A549 (cell line): ENCODE measurements at regions not wholly inside any gene's neighbourhood (a gene's known extent, or its start where the extent isn't known, plus 50 kb on each side); places are given as distances from the start of the nearest gene placed in this dataset.

Experiments
- ATAC-seq, 2 experiments: fragments of 200-7000 bp in 1 of 2; fragments of >200 bp in 1 of 2; cut with Nextera tagmentation in 1 of 2; cut with Tn5 transposase in 1 of 2; 3 replicates each; pipeline versions ENCODE4 v1.8.0 to v1.9.1; 2018 to 2020; ENCODE audit warnings: mild to moderate bottlenecking in 1 of 2, moderate library complexity in 1 of 2
- CTCF ChIA-PET: fragments of 300-600 bp; sonication (Branson Sonifier 250); formaldehyde crosslinking; extraction: SDS; loops from one replicate; lab custom pipeline; 2021; ENCODE audit warnings: antibody characterized with exemption, inconsistent platforms; lab: Yijun Ruan, JAX
- POLR2A ChIA-PET: fragments of 350-600 bp; formaldehyde crosslinking; extraction: SDS; loops from one replicate; lab custom pipeline; 2021; ENCODE audit warnings: antibody characterized with exemption, inconsistent platforms; lab: Yijun Ruan, JAX
- DNase-seq, 2 experiments: peaks; one replicate each; pipeline versions ENCODE4 v3.0.0 to v3.0.0-alpha.2; 2011 to 2016; ENCODE audit warnings: low read depth in 1 of 2, low spot score in 1 of 2
- FAIRE-seq: peaks from 2 replicates; lab custom pipeline; 2011; peaks lifted over from hg19 to GRCh38; lab: Jason Lieb, UNC
- H3K27ac ChIP-seq, 2 experiments: fragments of >200 bp; sonication (Bioruptor Twin); formaldehyde crosslinking; 3 replicates each; pipeline ENCODE4 v1.5.1; 2016 to 2017
- H3K4me1 ChIP-seq: fragments of >200 bp; sonication (Bioruptor Twin); formaldehyde crosslinking; 3 replicates; pipeline ENCODE4 v1.6.1; 2016
- H3K4me2 ChIP-seq: fragments of >200 bp; sonication (Bioruptor Twin); formaldehyde crosslinking; 3 replicates; pipeline ENCODE4 v1.6.1; 2016
- H3K4me3 ChIP-seq: fragments of >200 bp; sonication (Bioruptor Twin); formaldehyde crosslinking; 3 replicates; pipeline ENCODE4 v1.5.1; 2016
- H3K9me3 ChIP-seq: fragments of >200 bp; sonication (Bioruptor Twin); formaldehyde crosslinking; 3 replicates; pipeline ENCODE4 v1.6.1; 2016
- ATOH8 ChIP-seq: fragments of 250-450 bp; sonication (Bioruptor Pico); IDR thresholded peaks from 2 replicates; pipeline ENCODE4 v1.5.0; 2020; ENCODE audit warnings: low read depth, mild to moderate bottlenecking, moderate library complexity
- CBX2 ChIP-seq: fragments of 200-600 bp; sonication (generic); IDR thresholded peaks from 2 replicates; pipeline ENCODE4 v1.6.1; 2016; ENCODE audit warnings: low read depth, mild to moderate bottlenecking, borderline replicate concordance
- CBX8 ChIP-seq: fragments of 200-600 bp; sonication (generic); IDR thresholded peaks from 2 replicates; pipeline ENCODE4 v1.6.1; 2016
- CEBPB ChIP-seq, 2 experiments: fragments of >200 bp in 1 of 2; sonication (Bioruptor Twin) in 1 of 2; formaldehyde crosslinking in 1 of 2; IDR thresholded peaks; 2 replicates each; pipeline ENCODE4 v1.6.1; 2012 to 2016
- EP300 ChIP-seq, 2 experiments: fragments of >200 bp; sonication (Bioruptor Twin); formaldehyde crosslinking; IDR thresholded peaks; 2 replicates in 1 of 2; 3 replicates in 1 of 2; pipeline ENCODE4 v1.6.1; 2016 to 2017
- FOXS1 ChIP-seq: fragments of 250-450 bp; sonication (Bioruptor Pico); IDR thresholded peaks from 2 replicates; pipeline ENCODE4 v1.5.0; 2020; ENCODE audit warnings: mild to moderate bottlenecking, moderate library complexity
- KDM5A ChIP-seq: fragments of 200-600 bp; sonication (generic); IDR thresholded peaks from 2 replicates; pipeline ENCODE4 v1.6.1; 2016; ENCODE audit warnings: antibody characterized with exemption, mild to moderate bottlenecking
- MAFK ChIP-seq: fragments of 450-650 bp; IDR thresholded peaks from 2 replicates; pipeline ENCODE4 v1.6.1; 2014; ENCODE audit not compliant: partially characterized antibody
- MAZ ChIP-seq: fragments of 150-350 bp; IDR thresholded peaks from 2 replicates; pipeline ENCODE4 v1.6.1; 2014; ENCODE audit warnings: antibody characterized with exemption, low read depth, low read length, borderline replicate concordance
- NPAS2 ChIP-seq: fragments of 250-450 bp; sonication (Bioruptor Pico); IDR thresholded peaks from 2 replicates; pipeline ENCODE4 v1.8.0; 2022; ENCODE audit warnings: mild to moderate bottlenecking, moderate library complexity, borderline replicate concordance
- NR3C1 ChIP-seq: fragments of >200 bp; sonication (Bioruptor Twin); formaldehyde crosslinking; IDR thresholded peaks from 3 replicates; pipeline ENCODE4 v1.6.1; 2017
- PBX3 ChIP-seq: IDR thresholded peaks from 2 replicates; pipeline ENCODE4 v1.6.1; 2012
- RAD21 ChIP-seq, 2 experiments: fragments of >200 bp in 1 of 2; sonication (Bioruptor Twin) in 1 of 2; formaldehyde crosslinking in 1 of 2; IDR thresholded peaks in 1 of 2; conservative IDR thresholded peaks in 1 of 2; 2 replicates in 1 of 2; 3 replicates in 1 of 2; pipeline ENCODE4 v1.6.1; 2012 to 2018; ENCODE audit warnings: inconsistent platforms in 1 of 2
- RCOR1 ChIP-seq: fragments of 150-350 bp; IDR thresholded peaks from 2 replicates; pipeline ENCODE4 v1.6.1; 2014; ENCODE audit warnings: antibody characterized with exemption, low read length, low read depth
- ZC3H11A ChIP-seq: fragments of 450-650 bp; IDR thresholded peaks from 2 replicates; pipeline ENCODE4 v1.6.1; 2014; ENCODE audit warnings: antibody characterized with exemption, mild to moderate bottlenecking
- ZNF302 ChIP-seq: fragments of 250-450 bp; sonication (Bioruptor Pico); IDR thresholded peaks from 2 replicates; pipeline ENCODE4 v1.9.0; 2021; ENCODE audit warnings: inconsistent platforms, mild to moderate bottlenecking, moderate library complexity
- TF ChIP-seq, protein P1 (sequence below): fragments of >200 bp; sonication (Bioruptor Twin); formaldehyde crosslinking; IDR thresholded peaks from 3 replicates; pipeline ENCODE4 v1.6.1; 2016
- TF ChIP-seq, protein P2 (sequence below): IDR thresholded peaks from 2 replicates; pipeline ENCODE4 v1.6.1; 2012
- TF ChIP-seq, protein P3 (sequence below): fragments of >200 bp; sonication (Bioruptor Twin); formaldehyde crosslinking; IDR thresholded peaks from 2 replicates; pipeline ENCODE4 v1.6.1; 2016

DNA sequence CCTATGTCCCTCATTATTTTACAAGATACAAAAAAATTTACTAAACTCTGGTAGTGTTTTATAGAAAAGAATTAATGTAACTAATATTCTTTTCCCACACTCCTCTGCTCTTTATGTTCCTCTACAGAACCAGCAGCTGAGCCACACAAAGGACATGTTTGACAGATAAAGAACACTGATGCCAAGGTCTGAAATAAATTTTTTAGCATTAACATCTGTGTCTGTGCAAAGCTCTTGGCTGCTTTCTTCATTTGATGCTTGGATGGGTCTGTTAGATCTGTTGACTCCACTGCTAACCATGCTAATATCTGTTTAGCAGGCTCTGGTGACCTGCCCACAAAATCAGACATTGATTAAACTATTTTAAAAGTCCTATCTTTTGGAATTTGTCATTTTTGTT, 2363.8 kb downstream of the PCDH9 start:
- ATAC-seq (no peak), DNase-seq (no peak)
- no peak overlapping the region for H3K27ac ChIP-seq
- no peak overlapping the region for H3K4me3 ChIP-seq
- CTCF ChIA-PET: no interaction called here
- POLR2A ChIA-PET: no interaction called here
- no peak overlapping the region for H3K4me2 ChIP-seq
- no peaks in the 10 kb centered on the region for H3K9me3 ChIP-seq
- TF ChIP-seq NPAS2 (CRISPR knock-in tag): no peak
- TF ChIP-seq, protein P1, sequence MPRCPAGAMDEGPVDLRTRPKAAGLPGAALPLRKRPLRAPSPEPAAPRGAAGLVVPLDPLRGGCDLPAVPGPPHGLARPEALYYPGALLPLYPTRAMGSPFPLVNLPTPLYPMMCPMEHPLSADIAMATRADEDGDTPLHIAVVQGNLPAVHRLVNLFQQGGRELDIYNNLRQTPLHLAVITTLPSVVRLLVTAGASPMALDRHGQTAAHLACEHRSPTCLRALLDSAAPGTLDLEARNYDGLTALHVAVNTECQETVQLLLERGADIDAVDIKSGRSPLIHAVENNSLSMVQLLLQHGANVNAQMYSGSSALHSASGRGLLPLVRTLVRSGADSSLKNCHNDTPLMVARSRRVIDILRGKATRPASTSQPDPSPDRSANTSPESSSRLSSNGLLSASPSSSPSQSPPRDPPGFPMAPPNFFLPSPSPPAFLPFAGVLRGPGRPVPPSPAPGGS: no peak
- TF ChIP-seq CBX2: no peak
- no peak for TF ChIP-seq CBX8
- TF ChIP-seq EP300 (IDR thresholded peaks at IDR 0.05): no peak
- no peak for TF ChIP-seq NR3C1
- TF ChIP-seq, all 56 proteins: peak for 0
- FAIRE-seq: no peak
- no peaks in the 10 kb centered on the region for H3K4me1 ChIP-seq

- Histone ChIP-seq H3K4me3 (no peak overlapping the region), H3K27ac (no peak overlapping the region), H3K9me3 (no peaks in the 10 kb centered on the region), H3K4me2 (no peak overlapping the region), H3K4me1 (no peaks in the 10 kb centered on the region)
- POLR2A ChIA-PET: no interaction called here
- TF ChIP-seq KDM5A (no peak), CEBPB (IDR thresholded peaks at IDR 0.05) (no peak), MAFK (no peak), FOXS1 (no peak), MAZ (no peak)
- TF ChIP-seq, protein P2, sequence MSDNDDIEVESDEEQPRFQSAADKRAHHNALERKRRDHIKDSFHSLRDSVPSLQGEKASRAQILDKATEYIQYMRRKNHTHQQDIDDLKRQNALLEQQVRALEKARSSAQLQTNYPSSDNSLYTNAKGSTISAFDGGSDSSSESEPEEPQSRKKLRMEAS: no peak
- TF ChIP-seq, protein P3, sequence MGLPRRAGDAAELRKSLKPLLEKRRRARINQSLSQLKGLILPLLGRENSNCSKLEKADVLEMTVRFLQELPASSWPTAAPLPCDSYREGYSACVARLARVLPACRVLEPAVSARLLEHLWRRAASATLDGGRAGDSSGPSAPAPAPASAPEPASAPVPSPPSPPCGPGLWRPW: no peak
- CTCF ChIA-PET: no interaction called here
- FAIRE-seq (no peak), DNase-seq (no peak), ATAC-seq (no peak)
These were observed 2374.6 kb downstream of the PCDH9 start for GRCh38 chr13:64855506-64855905.

- CTCF ChIA-PET: no interaction called here
- no peak for FAIRE-seq
These were observed 2380.1 kb downstream of the PCDH9 start for GRCh38 chr13:64850017-64850416.

DNA sequence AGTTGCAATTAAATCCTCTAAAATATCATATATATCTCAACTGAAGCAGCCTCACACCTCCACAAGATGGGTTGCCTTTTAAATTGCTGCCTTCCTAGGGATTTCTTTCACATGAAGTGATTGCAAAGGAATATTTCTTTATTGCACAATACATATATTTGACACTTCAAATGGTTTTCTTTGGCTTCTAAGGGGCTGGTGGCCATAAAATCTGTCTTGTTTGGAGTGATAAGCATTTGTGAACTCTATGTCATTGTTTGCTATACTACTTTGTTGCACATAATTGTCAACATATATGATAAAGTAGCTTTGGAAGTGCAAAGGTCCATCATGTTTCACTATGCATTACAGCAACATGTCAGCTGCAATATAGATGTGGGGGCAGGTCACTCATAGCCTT, 2380.9 kb downstream of the PCDH9 start:
- FAIRE-seq: no peak
- no peaks in the 10 kb centered on the region for H3K9me3 ChIP-seq
- TF ChIP-seq, protein P3: no peak
- TF ChIP-seq ATOH8 (CRISPR knock-in tag) (no peak), RAD21 (conservative IDR thresholded peaks at IDR 0.05 in 1 of 2, IDR thresholded peaks at IDR 0.05 in 1 of 2) (no peak), ZNF302 (no peak), CEBPB (IDR thresholded peaks at IDR 0.05) (peak in 1 of 2 experiments; percentile 60; a peak in 1 of 4 replicates), ZC3H11A (no peak)
- ChIA-PET POLR2A (no interaction called here), CTCF (no interaction called here)
- no peak for DNase-seq
- no peak overlapping the region for H3K27ac ChIP-seq
- no peak overlapping the region for H3K4me2 ChIP-seq
- no peaks in the 10 kb centered on the region for H3K4me1 ChIP-seq
- no peak overlapping the region for H3K4me3 ChIP-seq
- no peak for ATAC-seq

More at GRCh38 chr13:64850017-64850416, 2380.1 kb downstream of the PCDH9 start:
- no peak overlapping the region for H3K4me3 ChIP-seq
- H3K4me2 ChIP-seq: no peak overlapping the region; the same call in 2 of the 3 replicates
- no peak for ATAC-seq
- no peak for DNase-seq
- H3K4me1 ChIP-seq: no peaks in the 10 kb centered on the region
- no peak overlapping the region for H3K27ac ChIP-seq
- no peaks in the 10 kb centered on the region for H3K9me3 ChIP-seq
- TF ChIP-seq MAFK (no peak), RCOR1 (no peak), CBX8 (no peak), PBX3 (no peak)
- TF ChIP-seq, all 56 proteins: peak for 0
- POLR2A ChIA-PET: no interaction called here
